Activated T-helper 2 cell treated with anti-CD3 and anti-CD28 coated beads, Interferon-gamma antibody, Interleukin-2, Interleukin-4, amounts not matched to agents 10 μg/mL and 5 μg/mL and 100 μg/mL, durations not matched to agents 14 hours and 24 hours and 36 hours (primary cell): ENCODE measurements at regions not wholly inside any gene's neighbourhood (a gene's known extent, or its start where the extent isn't known, plus 50 kb on each side); places are given as distances from the start of the nearest gene placed in this dataset.

Experiments used
- DNase-seq: peaks from one replicate; pipeline ENCODE4 v3.0.0; 2021; ENCODE audit warnings: low spot score
- H3K27ac Mint-ChIP-seq: one replicate; pipeline ENCODE4 v1.8.0; 2021; ENCODE audit warnings: mixed read lengths
- H3K27me3 Mint-ChIP-seq: one replicate; pipeline ENCODE4 v1.8.0; 2021; ENCODE audit warnings: low read depth, mixed read lengths
- H3K36me3 Mint-ChIP-seq: one replicate; pipeline ENCODE4 v1.8.0; 2021; ENCODE audit warnings: low read depth, mixed read lengths
- H3K4me1 Mint-ChIP-seq: one replicate; pipeline ENCODE4 v1.8.0; 2021; ENCODE audit warnings: low read depth, mixed read lengths
- H3K4me3 Mint-ChIP-seq: one replicate; pipeline ENCODE4 v1.8.0; 2021; ENCODE audit warnings: low read depth, mild to moderate bottlenecking, moderate library complexity, mixed read lengths
- H3K9me3 Mint-ChIP-seq: one replicate; pipeline ENCODE4 v1.8.0; 2021; ENCODE audit warnings: mixed read lengths
- intact Hi-C: fragments of 100-400 bp; cut with micrococcal nuclease; formaldehyde crosslinking; loops from one replicate; pipeline ENCODE4 v1.15.1; 2023

DNA sequence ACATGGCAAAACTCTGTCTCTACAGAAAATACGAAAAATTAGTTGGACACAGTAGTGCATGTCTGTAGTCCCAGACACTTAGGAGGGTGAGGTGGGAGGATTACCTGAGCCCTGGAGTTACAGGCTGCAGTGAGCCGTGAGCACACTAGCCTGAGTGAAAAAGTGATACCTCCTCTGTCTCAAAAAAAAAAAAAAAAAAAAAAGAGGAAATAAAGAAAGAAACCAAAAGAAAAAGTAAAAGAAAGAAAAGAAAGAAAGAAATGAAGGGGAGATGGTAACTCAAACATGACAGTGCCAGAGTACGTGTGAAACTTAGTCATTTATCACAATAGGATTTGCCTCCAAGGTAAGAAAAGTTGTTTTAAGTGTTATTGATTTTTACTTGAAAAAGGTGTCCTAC lies 407.0 kb upstream of the MGAT4C start:
- Mint-ChIP-seq H3K4me1 (no peaks in the 10 kb centered on the region), H3K27me3 (no peaks in the 10 kb centered on the region), H3K27ac (no peak overlapping the region), H3K4me3 (no peak overlapping the region), H3K36me3 (no peaks in the 10 kb centered on the region), H3K9me3 (peaks cover 13% of the 10 kb centered on the region)
- intact Hi-C loops, result no loop called here
- no peak for DNase-seq

- Mint-ChIP-seq H3K4me3 (no peak overlapping the region), H3K4me1 (no peaks in the 10 kb centered on the region), H3K36me3 (no peaks in the 10 kb centered on the region), H3K9me3 (peaks cover 10% of the 10 kb centered on the region), H3K27ac (no peak overlapping the region), H3K27me3 (no peaks in the 10 kb centered on the region)
- no peak for DNase-seq
- intact Hi-C loops, result no loop called here
Measured at GRCh38 chr12:86662464-86662863, 406.3 kb upstream of the MGAT4C start.

DNA sequence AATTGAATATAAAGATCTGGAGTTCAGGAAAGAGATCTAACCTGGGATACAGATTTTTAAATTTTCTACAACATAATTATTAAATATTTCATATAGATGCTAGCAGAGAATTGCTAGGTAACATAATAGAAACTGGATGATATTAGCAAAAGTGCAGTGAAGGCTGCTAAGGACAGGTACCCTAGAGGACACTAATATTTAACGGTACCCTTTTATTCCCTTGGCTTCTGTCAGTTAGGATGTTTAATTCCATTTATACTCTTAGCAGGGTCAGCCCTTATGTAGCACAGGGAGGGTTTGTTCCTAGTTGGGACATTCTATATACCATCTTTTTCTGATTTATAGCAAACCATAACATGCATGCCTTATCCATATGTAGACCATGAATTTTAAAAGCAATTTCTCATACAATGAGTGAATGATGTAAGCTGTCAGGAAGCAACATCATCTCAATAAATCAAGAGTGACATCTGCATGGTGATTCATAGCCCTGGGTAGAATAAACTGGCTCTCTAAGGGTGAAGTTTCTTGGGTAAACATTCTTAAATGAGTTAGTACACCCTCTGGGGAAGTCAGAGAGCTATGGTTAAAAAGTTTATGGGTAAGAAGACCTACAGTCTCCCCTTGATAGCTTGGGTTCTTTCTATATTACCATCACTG lies 404.4 kb upstream of the MGAT4C start:
- H3K9me3 Mint-ChIP-seq, result peaks cover 4% of the 10 kb centered on the region
- H3K4me3 Mint-ChIP-seq, result no peak overlapping the region
- intact Hi-C loops, result no loop called here
- no peaks in the 10 kb centered on the region for H3K36me3 Mint-ChIP-seq
- H3K4me1 Mint-ChIP-seq, result no peaks in the 10 kb centered on the region
- no peaks in the 10 kb centered on the region for H3K27me3 Mint-ChIP-seq
- no peak for DNase-seq
- H3K27ac Mint-ChIP-seq, result no peak overlapping the region

GRCh38 chr12:86659985-86660384 lies 403.8 kb upstream of the MGAT4C start:
- Mint-ChIP-seq H3K27ac (no peak overlapping the region), H3K27me3 (no peaks in the 10 kb centered on the region), H3K9me3 (peaks cover 3% of the 10 kb centered on the region), H3K36me3 (no peaks in the 10 kb centered on the region), H3K4me1 (no peaks in the 10 kb centered on the region), H3K4me3 (no peak overlapping the region)
- DNase-seq, result no peak
- intact Hi-C loops, result no loop called here

GRCh38 chr12:86658303-86658702 lies 402.1 kb upstream of the MGAT4C start:
- Mint-ChIP-seq H3K36me3 (no peaks in the 10 kb centered on the region), H3K4me1 (no peaks in the 10 kb centered on the region), H3K9me3 (no peaks in the 10 kb centered on the region), H3K27me3 (no peaks in the 10 kb centered on the region), H3K4me3 (no peak overlapping the region), H3K27ac (no peak overlapping the region)
- DNase-seq, result no peak
- intact Hi-C loops, result no loop called here

DNA sequence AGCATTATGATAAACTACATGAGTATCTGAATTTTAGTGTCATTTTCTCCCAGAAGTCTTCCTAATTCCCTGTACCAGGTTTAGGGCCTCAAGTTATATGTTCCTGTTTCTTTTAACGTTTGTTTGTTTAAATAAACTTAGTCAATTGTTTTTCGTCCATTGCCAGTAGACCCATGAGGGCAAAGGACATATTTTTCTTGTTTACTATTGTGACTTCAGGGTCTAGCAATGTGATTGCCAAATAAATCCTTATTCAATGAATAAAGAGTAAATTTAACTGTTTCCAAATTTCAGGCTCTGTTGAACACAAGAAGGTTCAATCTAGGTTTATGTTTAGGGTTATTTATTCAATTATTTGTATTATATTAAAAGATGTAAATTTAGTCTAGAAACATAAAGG lies 391.6 kb upstream of the MGAT4C start:
- Mint-ChIP-seq H3K27me3 (no peaks in the 10 kb centered on the region), H3K36me3 (no peaks in the 10 kb centered on the region), H3K4me3 (no peak overlapping the region), H3K9me3 (peaks cover 4% of the 10 kb centered on the region), H3K4me1 (no peaks in the 10 kb centered on the region), H3K27ac (no peak overlapping the region)
- intact Hi-C loops, result no loop called here
- no peak for DNase-seq

- no peaks in the 10 kb centered on the region for H3K27me3 Mint-ChIP-seq
- peaks cover 6% of the 10 kb centered on the region for H3K9me3 Mint-ChIP-seq
- intact Hi-C loops, result no loop called here
- no peaks in the 10 kb centered on the region for H3K4me1 Mint-ChIP-seq
- no peak overlapping the region for H3K4me3 Mint-ChIP-seq
- no peaks in the 10 kb centered on the region for H3K36me3 Mint-ChIP-seq
- no peak overlapping the region for H3K27ac Mint-ChIP-seq
- DNase-seq, result no peak
Measured at GRCh38 chr12:86634456-86635410, 378.5 kb upstream of the MGAT4C start.

GRCh38 chr12:86627001-86627400 lies 370.8 kb upstream of the MGAT4C start:
- no peak overlapping the region for H3K4me3 Mint-ChIP-seq
- no peak for DNase-seq
- no peaks in the 10 kb centered on the region for H3K27me3 Mint-ChIP-seq
- intact Hi-C loops, result no loop called here
- no peak overlapping the region for H3K27ac Mint-ChIP-seq
- H3K4me1 Mint-ChIP-seq, result no peaks in the 10 kb centered on the region
- peaks cover 45% of the 10 kb centered on the region for H3K9me3 Mint-ChIP-seq
- H3K36me3 Mint-ChIP-seq, result no peaks in the 10 kb centered on the region

DNA sequence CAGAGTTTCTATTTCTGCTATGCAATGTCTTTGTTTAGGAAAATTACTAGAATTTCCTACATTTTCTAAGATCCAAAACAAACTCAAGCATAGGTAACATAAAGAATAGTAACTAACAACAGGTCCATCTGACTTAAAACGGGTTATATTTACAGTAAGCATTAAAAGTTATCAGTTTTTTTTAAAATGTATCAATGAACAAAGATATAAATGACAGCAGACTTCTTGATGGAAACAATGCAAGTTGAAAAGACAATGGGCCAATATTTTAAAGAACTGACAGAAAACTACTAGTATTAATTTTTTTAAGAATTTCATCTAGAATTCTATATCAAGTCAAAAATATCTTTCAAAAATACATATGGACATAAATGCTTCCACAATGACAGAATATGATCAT lies 367.1 kb upstream of the MGAT4C start:
- H3K36me3 Mint-ChIP-seq, result no peaks in the 10 kb centered on the region
- no peaks in the 10 kb centered on the region for H3K27me3 Mint-ChIP-seq
- H3K4me1 Mint-ChIP-seq, result no peaks in the 10 kb centered on the region
- no peak for DNase-seq
- H3K9me3 Mint-ChIP-seq, result peaks cover 32% of the 10 kb centered on the region
- H3K27ac Mint-ChIP-seq, result no peak overlapping the region
- no peak overlapping the region for H3K4me3 Mint-ChIP-seq
- intact Hi-C loops, result no loop called here

- Mint-ChIP-seq H3K4me3 (no peak overlapping the region), H3K27me3 (no peaks in the 10 kb centered on the region)
- intact Hi-C loops, result no loop called here
Measured at GRCh38 chr12:86621957-86622356, 365.8 kb upstream of the MGAT4C start.

DNA sequence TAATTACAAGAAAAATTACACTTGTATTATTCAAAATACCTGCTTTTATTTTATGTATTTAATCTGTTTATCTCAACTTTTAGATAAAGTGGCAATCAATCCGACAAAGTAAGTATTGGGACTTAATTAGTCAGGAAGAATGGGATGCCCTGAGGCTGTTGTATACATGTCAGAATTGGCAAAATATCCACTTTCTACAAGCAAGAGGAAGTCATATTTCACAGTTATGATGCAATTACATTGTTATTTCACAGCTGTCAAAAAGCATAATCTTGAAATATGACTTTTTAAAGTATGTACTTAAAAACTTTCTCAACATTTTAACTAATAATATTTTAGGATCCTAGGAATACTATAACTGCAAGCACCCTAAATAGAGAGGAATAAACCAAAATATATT lies 357.1 kb upstream of the MGAT4C start:
- intact Hi-C loops, result no loop called here
- Mint-ChIP-seq H3K27ac (no peak overlapping the region), H3K4me3 (no peak overlapping the region)

More at GRCh38 chr12:86621957-86622356, 365.8 kb upstream of the MGAT4C start:
- H3K4me1 Mint-ChIP-seq, result no peaks in the 10 kb centered on the region
- no peak overlapping the region for H3K27ac Mint-ChIP-seq
- H3K9me3 Mint-ChIP-seq, result peaks cover 32% of the 10 kb centered on the region
- H3K36me3 Mint-ChIP-seq, result no peaks in the 10 kb centered on the region
- DNase-seq, result no peak

GRCh38 chr12:86608638-86609037 lies 352.4 kb upstream of the MGAT4C start:
- H3K9me3 Mint-ChIP-seq, result peaks cover 5% of the 10 kb centered on the region
- no peaks in the 10 kb centered on the region for H3K36me3 Mint-ChIP-seq
- H3K4me1 Mint-ChIP-seq, result no peaks in the 10 kb centered on the region
- no peak overlapping the region for H3K27ac Mint-ChIP-seq
- intact Hi-C loops, result no loop called here
- DNase-seq, result no peak
- no peaks in the 10 kb centered on the region for H3K27me3 Mint-ChIP-seq
- H3K4me3 Mint-ChIP-seq, result no peak overlapping the region

More for the DNA sequence above, 357.1 kb upstream of the MGAT4C start:
- Mint-ChIP-seq H3K27me3 (no peaks in the 10 kb centered on the region), H3K4me1 (no peaks in the 10 kb centered on the region), H3K9me3 (peaks cover 12% of the 10 kb centered on the region), H3K36me3 (no peaks in the 10 kb centered on the region)
- no peak for DNase-seq

- H3K36me3 Mint-ChIP-seq, result no peaks in the 10 kb centered on the region
- H3K9me3 Mint-ChIP-seq, result peaks cover 8% of the 10 kb centered on the region
- no peaks in the 10 kb centered on the region for H3K4me1 Mint-ChIP-seq
- no peaks in the 10 kb centered on the region for H3K27me3 Mint-ChIP-seq
- no peak overlapping the region for H3K27ac Mint-ChIP-seq
- no peak overlapping the region for H3K4me3 Mint-ChIP-seq
- no peak for DNase-seq
- intact Hi-C loops, result no loop called here
Measured at GRCh38 chr12:86601550-86602308, 345.5 kb upstream of the MGAT4C start.
